ENCODE measurements at regions not wholly inside any gene's neighbourhood (a gene's known extent, or its start where the extent isn't known, plus 50 kb on each side); places are given as distances from the start of the nearest gene placed in this dataset.

- Mint-ChIP-seq H3K27me3 (peaks cover 11 to 33% (median 15%) of the 10 kb centered on the region in 5 donors), H3K4me1 (no peaks in the 10 kb centered on the region), H3K36me3 (no peaks in the 10 kb centered on the region), H3K9me3 (peaks cover 0 to 30% (median 10%) of the 10 kb centered on the region in 11 donors), H3K4me3 (no peak overlapping the region), H3K27ac (peak overlapping the region in 1 of 9 donors; percentile 7)
- POLR2A ChIA-PET, result no interaction called here
- Histone ChIP-seq H3K36me3 (ENCODE audit: control insufficient read depth in 2 of 3, insufficient read depth in 3 of 3, low read length in 3 of 3) (no peaks in the 10 kb centered on the region), H3K27ac (ENCODE audit: low read depth, low read length) (no peak overlapping the region), H3K27me3 (ENCODE audit: control insufficient read depth in 2 of 2, insufficient read depth in 2 of 2, low read length in 2 of 2) (no peaks in the 10 kb centered on the region), H3K4me3 (ENCODE audit: low read length) (no peak overlapping the region), H3K4me1 (ENCODE audit: control insufficient read depth in 2 of 2, insufficient read depth in 2 of 2, low read length in 2 of 2) (no peaks in the 10 kb centered on the region), H3K9me3 (ENCODE audit: control insufficient read depth in 2 of 3, low read length in 3 of 3) (no peaks in the 10 kb centered on the region)
- intact Hi-C loops (cut with micrococcal nuclease), result no loop called here
- DNase-seq (no peak), ATAC-seq (no peak)
- CTCF ChIA-PET, result no interaction called here
These were observed 234.0 kb downstream of the SNX10 start for GRCh38 chr7:26525398-26526264.

- ChIA-PET CTCF (no interaction called here), POLR2A (no interaction called here)
- Histone ChIP-seq H3K9me3 (ENCODE audit: control insufficient read depth in 2 of 3, low read length in 3 of 3) (no peaks in the 10 kb centered on the region), H3K27ac (ENCODE audit: low read depth, low read length) (no peak overlapping the region), H3K4me3 (ENCODE audit: low read length) (no peak overlapping the region), H3K27me3 (ENCODE audit: control insufficient read depth in 2 of 2, insufficient read depth in 2 of 2, low read length in 2 of 2) (no peaks in the 10 kb centered on the region), H3K36me3 (ENCODE audit: control insufficient read depth in 2 of 3, insufficient read depth in 3 of 3, low read length in 3 of 3) (no peaks in the 10 kb centered on the region), H3K4me1 (ENCODE audit: control insufficient read depth in 2 of 2, insufficient read depth in 2 of 2, low read length in 2 of 2) (no peaks in the 10 kb centered on the region)
- H3K27me3 Mint-ChIP-seq, result peaks cover 7 to 30% (median 17%) of the 10 kb centered on the region in 5 donors
- H3K36me3 Mint-ChIP-seq, result no peaks in the 10 kb centered on the region
- DNase-seq (no peak), ATAC-seq (no peak)
- H3K27ac Mint-ChIP-seq, result no peak overlapping the region
- peaks cover 0 to 26% (median 9%) of the 10 kb centered on the region in 11 donors for H3K9me3 Mint-ChIP-seq
- intact Hi-C loops (cut with micrococcal nuclease), result no loop called here
- no peaks in the 10 kb centered on the region for H3K4me1 Mint-ChIP-seq
- H3K4me3 Mint-ChIP-seq, result no peak overlapping the region
These were observed 234.6 kb downstream of the SNX10 start for GRCh38 chr7:26526265-26526587.

GRCh38 chr7:26531926-26532325, 240.3 kb downstream of the SNX10 start:
- POLR2A ChIA-PET, result no interaction called here
- DNase-seq, result no peak
- Mint-ChIP-seq H3K27me3 (peaks cover 20 to 64% (median 46%) of the 10 kb centered on the region in 5 donors), H3K4me1 (no peaks in the 10 kb centered on the region), H3K27ac (no peak overlapping the region), H3K9me3 (no peaks in the 10 kb centered on the region), H3K4me3 (no peak overlapping the region), H3K36me3 (no peaks in the 10 kb centered on the region)
- CTCF ChIA-PET, result no interaction called here
- intact Hi-C loops (cut with micrococcal nuclease), result no loop called here
- H3K36me3 ChIP-seq (ENCODE audit: control insufficient read depth in 2 of 3, insufficient read depth in 3 of 3, low read length in 3 of 3), result no peaks in the 10 kb centered on the region
- H3K9me3 ChIP-seq (ENCODE audit: control insufficient read depth in 2 of 3, low read length in 3 of 3), result no peaks in the 10 kb centered on the region
- no peak overlapping the region for H3K27ac ChIP-seq (ENCODE audit: low read depth, low read length)
- no peaks in the 10 kb centered on the region for H3K27me3 ChIP-seq (ENCODE audit: control insufficient read depth in 2 of 2, insufficient read depth in 2 of 2, low read length in 2 of 2)
- no peak overlapping the region for H3K4me3 ChIP-seq (ENCODE audit: low read length)
- no peaks in the 10 kb centered on the region for H3K4me1 ChIP-seq (ENCODE audit: control insufficient read depth in 2 of 2, insufficient read depth in 2 of 2, low read length in 2 of 2)
- ATAC-seq, result no peak

- Mint-ChIP-seq H3K9me3 (no peaks in the 10 kb centered on the region), H3K36me3 (no peaks in the 10 kb centered on the region), H3K4me3 (no peak overlapping the region), H3K27ac (no peak overlapping the region), H3K4me1 (no peaks in the 10 kb centered on the region), H3K27me3 (peaks cover 26 to 66% (median 52%) of the 10 kb centered on the region in 5 donors)
- CTCF ChIA-PET, result no interaction called here
- no peaks in the 10 kb centered on the region for H3K9me3 ChIP-seq (ENCODE audit: control insufficient read depth in 2 of 3, low read length in 3 of 3)
- intact Hi-C loops (cut with micrococcal nuclease), result no loop called here
- H3K36me3 ChIP-seq (ENCODE audit: control insufficient read depth in 2 of 3, insufficient read depth in 3 of 3, low read length in 3 of 3), result no peaks in the 10 kb centered on the region
- H3K27me3 ChIP-seq (ENCODE audit: control insufficient read depth in 2 of 2, insufficient read depth in 2 of 2, low read length in 2 of 2), result no peaks in the 10 kb centered on the region
- H3K27ac ChIP-seq (ENCODE audit: low read depth, low read length), result no peak overlapping the region
- POLR2A ChIA-PET, result no interaction called here
- H3K4me3 ChIP-seq (ENCODE audit: low read length), result no peak overlapping the region
- no peaks in the 10 kb centered on the region for H3K4me1 ChIP-seq (ENCODE audit: control insufficient read depth in 2 of 2, insufficient read depth in 2 of 2, low read length in 2 of 2)
- no peak for DNase-seq
- ATAC-seq, result no peak
These were observed 240.8 kb downstream of the SNX10 start for GRCh38 chr7:26532471-26532870.

GRCh38 chr7:26533217-26533616, 241.6 kb downstream of the SNX10 start:
- intact Hi-C loops (cut with micrococcal nuclease), result no loop called here
- no peaks in the 10 kb centered on the region for H3K4me1 Mint-ChIP-seq
- H3K36me3 Mint-ChIP-seq, result no peaks in the 10 kb centered on the region

GRCh38 chr7:26534649-26535482, 243.2 kb downstream of the SNX10 start:
- peak in 1 of 9 donors; percentile 23 for DNase-seq
- Mint-ChIP-seq H3K27ac (peak overlapping the region in 4 of 9 donors; percentile 32 to 92 (median 50)), H3K4me1 (no peaks in the 10 kb centered on the region), H3K4me3 (peak overlapping the region in 3 of 10 donors; percentile 4 to 48 (median 37)), H3K9me3 (no peaks in the 10 kb centered on the region), H3K27me3 (peaks cover 37 to 85% (median 62%) of the 10 kb centered on the region in 5 donors), H3K36me3 (no peaks in the 10 kb centered on the region)
- H3K4me1 ChIP-seq (ENCODE audit: control insufficient read depth in 2 of 2, insufficient read depth in 2 of 2, low read length in 2 of 2), result no peaks in the 10 kb centered on the region
- CTCF ChIA-PET, result no interaction called here
- H3K9me3 ChIP-seq (ENCODE audit: control insufficient read depth in 2 of 3, low read length in 3 of 3), result no peaks in the 10 kb centered on the region
- H3K36me3 ChIP-seq (ENCODE audit: control insufficient read depth in 2 of 3, insufficient read depth in 3 of 3, low read length in 3 of 3), result no peaks in the 10 kb centered on the region
- intact Hi-C loops (cut with micrococcal nuclease), result no loop called here
- no peak overlapping the region for H3K4me3 ChIP-seq (ENCODE audit: low read length)
- ATAC-seq, result no peak
- no peak overlapping the region for H3K27ac ChIP-seq (ENCODE audit: low read depth, low read length)
- H3K27me3 ChIP-seq (ENCODE audit: control insufficient read depth in 2 of 2, insufficient read depth in 2 of 2, low read length in 2 of 2), result no peaks in the 10 kb centered on the region
- POLR2A ChIA-PET, result no interaction called here

More at GRCh38 chr7:26533217-26533616, 241.6 kb downstream of the SNX10 start:
- Histone ChIP-seq H3K27me3 (ENCODE audit: control insufficient read depth in 2 of 2, insufficient read depth in 2 of 2, low read length in 2 of 2) (no peaks in the 10 kb centered on the region), H3K4me3 (ENCODE audit: low read length) (no peak overlapping the region), H3K9me3 (ENCODE audit: control insufficient read depth in 2 of 3, low read length in 3 of 3) (no peaks in the 10 kb centered on the region), H3K36me3 (ENCODE audit: control insufficient read depth in 2 of 3, insufficient read depth in 3 of 3, low read length in 3 of 3) (no peaks in the 10 kb centered on the region), H3K4me1 (ENCODE audit: control insufficient read depth in 2 of 2, insufficient read depth in 2 of 2, low read length in 2 of 2) (no peaks in the 10 kb centered on the region), H3K27ac (ENCODE audit: low read depth, low read length) (no peak overlapping the region)
- Mint-ChIP-seq H3K27ac (no peak overlapping the region), H3K9me3 (no peaks in the 10 kb centered on the region), H3K4me3 (no peak overlapping the region), H3K27me3 (peaks cover 33 to 74% (median 58%) of the 10 kb centered on the region in 5 donors)
- ChIA-PET CTCF (no interaction called here), POLR2A (interaction anchor here (0.6 kb wide), 1 partner anchor 250 kb away, joined by 3 read pairs; no protein-coding TSS in a partner anchor)
- no peak for DNase-seq
- no peak for ATAC-seq

Measured in naive thymus-derived CD4-positive, alpha-beta T cell (primary cell).